Breast epithelium (tissue), 4 donors: ENCODE measurements at regions not wholly inside any gene's neighbourhood (a gene's known extent, or its start where the extent isn't known, plus 50 kb on each side); places are given as distances from the start of the nearest gene placed in this dataset.

Experiments used
- DNase-seq, 2 donors: peaks; one replicate each; pipeline ENCODE4 v3.0.0-alpha.2; 2019; ENCODE audit warnings: low spot score in 2 of 2
- H3K27ac ChIP-seq, 2 donors: fragments of 200-600 bp; sonication (generic) in 1 of 2; one replicate each; pipeline ENCODE4 v1.5.1; 2016 to 2019; ENCODE audit warnings: mild to moderate bottlenecking in 1 of 2
- H3K27me3 ChIP-seq, 2 donors: fragments of 200-600 bp; sonication (generic) in 1 of 2; one replicate each; pipeline versions ENCODE4 v1.5.1 to v1.6.0; 2017 to 2019; ENCODE audit warnings: control low read depth in 1 of 2, mild to moderate bottlenecking in 1 of 2
- H3K36me3 ChIP-seq: fragments of 200-600 bp; one replicate; pipeline ENCODE4 v1.5.1; 2019
- H3K4me1 ChIP-seq, 2 donors: fragments of 200-600 bp; sonication (generic); one replicate each; pipeline ENCODE4 v1.5.1; 2016 to 2019; ENCODE audit warnings: control low read depth in 1 of 2
- H3K4me3 ChIP-seq, 3 donors: fragments of 200-600 bp; sonication (generic); 1 replicate in 2 of 3; 2 replicates in 1 of 3; pipeline ENCODE4 v1.5.1; 2016 to 2019; ENCODE audit warnings: mild to moderate bottlenecking in 3 of 3, moderate library complexity in 2 of 3
- H3K9me3 ChIP-seq, 2 donors: fragments of 200-600 bp; sonication (generic) in 1 of 2; one replicate each; pipeline ENCODE4 v1.5.1; 2016 to 2019; ENCODE audit warnings: control low read depth in 1 of 2
- CTCF ChIP-seq, 3 donors: fragments of 450-650 bp; IDR thresholded peaks; one replicate each; pipeline ENCODE4 v1.5.1; 2016 to 2017; ENCODE audit warnings: antibody characterized with exemption in 3 of 3, mild to moderate bottlenecking in 3 of 3, moderate library complexity in 3 of 3
- POLR2A ChIP-seq: fragments of 450-650 bp; IDR thresholded peaks from one replicate; pipeline ENCODE4 v1.6.1; 2016; ENCODE audit warnings: antibody characterized with exemption, mild to moderate bottlenecking, moderate library complexity
- POLR2AphosphoS5 ChIP-seq, 3 donors: sonication (generic); formaldehyde crosslinking; IDR thresholded peaks; one replicate each; pipeline ENCODE4 v1.6.1; 2017; ENCODE audit warnings: antibody characterized with exemption in 3 of 3
- intact Hi-C: fragments of 100-400 bp; cut with DNase I; formaldehyde crosslinking; loops from one replicate; pipeline ENCODE4 v1.15.1; 2023; ENCODE audit warnings: low total_unique reads

GRCh38 chr16:50419116-50419515, 50.3 kb upstream of the BRD7 start:
- no peak for TF ChIP-seq POLR2A
- TF ChIP-seq CTCF (IDR thresholded peaks at IDR 0.05), result no peak
- no peak for TF ChIP-seq POLR2AphosphoS5 (IDR thresholded peaks at IDR 0.05)

More at GRCh38 chr16:50419116-50419515, 50.3 kb upstream of the BRD7 start:
- Histone ChIP-seq H3K27ac (no peak overlapping the region), H3K27me3 (no peaks in the 10 kb centered on the region), H3K36me3 (no peaks in the 10 kb centered on the region), H3K4me3 (no peak overlapping the region), H3K9me3 (peaks cover 30 to 50% of the 10 kb centered on the region in 2 donors), H3K4me1 (no peaks in the 10 kb centered on the region)
- DNase-seq, result no peak
- intact Hi-C loops, result no loop called here
